Left lung (tissue), 4 donors: ENCODE measurements at regions not wholly inside any gene's neighbourhood (a gene's known extent, or its start where the extent isn't known, plus 50 kb on each side); places are given as distances from the start of the nearest gene placed in this dataset.

Experiments used
- ATAC-seq: fragments of 200-7000 bp; cut with Tn5 transposase; one replicate; pipeline ENCODE4 v1.9.1; 2020; ENCODE audit warnings: moderate library complexity
- DNase-seq, 4 donors: peaks; one replicate each; pipeline ENCODE4 v3.0.0-alpha.2; 2013 to 2020
- H3K27ac ChIP-seq, 2 donors: fragments of 200-600 bp; sonication (generic) in 1 of 2; one replicate each; pipeline versions ENCODE4 v1.5.0 to v1.8.0; 2020 to 2021
- H3K27me3 ChIP-seq, 2 donors: fragments of 200-600 bp; sonication (generic) in 1 of 2; one replicate each; pipeline versions ENCODE4 v1.5.0 to v1.8.0; 2020 to 2021
- H3K36me3 ChIP-seq, 2 donors: fragments of 200-600 bp; sonication (generic) in 1 of 2; one replicate each; pipeline versions ENCODE4 v1.5.0 to v1.8.0; 2020 to 2021
- H3K4me1 ChIP-seq, 2 donors: fragments of 200-600 bp; one replicate each; pipeline ENCODE4 v1.8.0; 2021
- H3K4me3 ChIP-seq, 2 donors: fragments of 200-600 bp; sonication (generic) in 1 of 2; one replicate each; pipeline versions ENCODE4 v1.5.0 to v1.8.0; 2020 to 2021; ENCODE audit warnings: mild to moderate bottlenecking in 1 of 2
- H3K9me3 ChIP-seq, 2 donors: fragments of 200-600 bp; sonication (generic) in 1 of 2; one replicate each; pipeline versions ENCODE4 v1.5.0 to v1.8.0; 2020 to 2021
- intact Hi-C, 2 donors: fragments of 100-400 bp; cut with DNase I; formaldehyde crosslinking; loops; one replicate each; pipeline versions ENCODE4 v1.11.2 to v1.14.2; 2022
- TF ChIP-seq, protein P1 (sequence below), 2 donors: fragments of 200-600 bp; sonication (generic) in 1 of 2; IDR thresholded peaks; one replicate each; pipeline versions ENCODE4 v1.5.0 to v1.8.0; 2021; ENCODE audit warnings: antibody characterized with exemption in 2 of 2
- donor health status: DM: no; HTN: yes; CAD: no.
- donor health status: DM: no; HTN: no; CAD: no.

- Histone ChIP-seq H3K4me3 (no peak overlapping the region), H3K9me3 (peaks cover 0 to 9% of the 10 kb centered on the region in 2 donors), H3K4me1 (no peaks in the 10 kb centered on the region), H3K27ac (no peak overlapping the region), H3K27me3 (no peaks in the 10 kb centered on the region), H3K36me3 (no peaks in the 10 kb centered on the region)
- ATAC-seq (no peak), DNase-seq (no peak)
- TF ChIP-seq, protein P1, sequence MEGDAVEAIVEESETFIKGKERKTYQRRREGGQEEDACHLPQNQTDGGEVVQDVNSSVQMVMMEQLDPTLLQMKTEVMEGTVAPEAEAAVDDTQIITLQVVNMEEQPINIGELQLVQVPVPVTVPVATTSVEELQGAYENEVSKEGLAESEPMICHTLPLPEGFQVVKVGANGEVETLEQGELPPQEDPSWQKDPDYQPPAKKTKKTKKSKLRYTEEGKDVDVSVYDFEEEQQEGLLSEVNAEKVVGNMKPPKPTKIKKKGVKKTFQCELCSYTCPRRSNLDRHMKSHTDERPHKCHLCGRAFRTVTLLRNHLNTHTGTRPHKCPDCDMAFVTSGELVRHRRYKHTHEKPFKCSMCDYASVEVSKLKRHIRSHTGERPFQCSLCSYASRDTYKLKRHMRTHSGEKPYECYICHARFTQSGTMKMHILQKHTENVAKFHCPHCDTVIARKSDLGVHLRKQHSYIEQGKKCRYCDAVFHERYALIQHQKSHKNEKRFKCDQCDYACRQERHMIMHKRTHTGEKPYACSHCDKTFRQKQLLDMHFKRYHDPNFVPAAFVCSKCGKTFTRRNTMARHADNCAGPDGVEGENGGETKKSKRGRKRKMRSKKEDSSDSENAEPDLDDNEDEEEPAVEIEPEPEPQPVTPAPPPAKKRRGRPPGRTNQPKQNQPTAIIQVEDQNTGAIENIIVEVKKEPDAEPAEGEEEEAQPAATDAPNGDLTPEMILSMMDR (IDR thresholded peaks at IDR 0.05), result no peak
- intact Hi-C loops, result no loop called here
These were observed 911.6 kb downstream of the TFAP2A start for GRCh38 chr6:9503111-9503761.

GRCh38 chr6:9499709-9500108, 915.2 kb downstream of the TFAP2A start:
- no peak overlapping the region for H3K27ac ChIP-seq
- no peak for DNase-seq
- no peaks in the 10 kb centered on the region for H3K27me3 ChIP-seq
- TF ChIP-seq, protein P1 (IDR thresholded peaks at IDR 0.05), result no peak
- H3K4me3 ChIP-seq, result no peak overlapping the region
- no peak for ATAC-seq
- H3K36me3 ChIP-seq, result no peaks in the 10 kb centered on the region
- intact Hi-C loops, result no loop called here
- peaks cover 0 to 2% of the 10 kb centered on the region in 2 donors for H3K9me3 ChIP-seq
- H3K4me1 ChIP-seq, result no peaks in the 10 kb centered on the region

DNA sequence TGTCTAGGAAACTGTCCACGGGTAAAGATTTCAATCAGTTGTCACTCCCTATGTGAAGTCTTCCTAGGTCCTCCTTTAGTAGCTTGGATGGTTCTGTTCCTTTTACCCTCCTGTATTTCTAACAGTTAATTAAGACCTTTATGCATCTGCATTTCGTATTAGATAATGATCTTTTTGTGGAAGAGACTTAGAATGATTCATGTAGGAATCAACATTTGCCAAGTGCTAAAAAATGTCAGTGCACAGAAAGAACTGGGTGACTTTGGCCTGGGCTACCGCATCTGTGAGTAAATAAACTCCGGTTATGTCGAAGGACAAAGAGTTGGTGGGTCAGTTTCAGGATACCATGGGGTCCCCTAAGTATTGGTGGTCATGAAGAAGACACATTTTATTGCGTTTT, 918.0 kb downstream of the TFAP2A start:
- ATAC-seq (no peak), DNase-seq (no peak)
- Histone ChIP-seq H3K4me3 (no peak overlapping the region), H3K27me3 (no peaks in the 10 kb centered on the region), H3K9me3 (peaks cover 0 to 2% of the 10 kb centered on the region in 2 donors), H3K4me1 (no peaks in the 10 kb centered on the region), H3K27ac (no peak overlapping the region), H3K36me3 (no peaks in the 10 kb centered on the region)
- TF ChIP-seq, protein P1 (IDR thresholded peaks at IDR 0.05), result no peak
- intact Hi-C loops, result no loop called here

DNA sequence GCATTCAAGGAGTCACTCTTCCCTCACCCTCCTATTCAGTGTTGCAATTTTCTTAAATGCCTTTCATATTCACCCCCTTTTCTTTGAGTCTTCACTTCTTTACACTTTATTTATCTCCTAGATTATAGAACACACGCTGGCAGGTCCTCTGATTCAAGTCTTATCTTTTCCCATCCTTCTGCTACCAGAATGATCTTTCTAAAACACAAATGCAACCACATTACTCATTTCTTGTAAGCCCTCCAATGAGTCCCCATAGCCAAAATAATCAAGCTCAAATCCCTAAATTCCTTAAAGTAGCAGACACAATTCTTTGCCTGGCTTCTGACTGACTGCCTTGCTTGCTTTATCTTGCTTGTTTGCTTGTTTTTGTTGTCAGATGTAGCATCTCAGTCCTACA, 920.0 kb downstream of the TFAP2A start:
- ATAC-seq (no peak), DNase-seq (no peak)
- Histone ChIP-seq H3K27me3 (no peaks in the 10 kb centered on the region), H3K36me3 (no peaks in the 10 kb centered on the region), H3K4me3 (no peak overlapping the region), H3K27ac (no peak overlapping the region), H3K9me3 (peaks cover 0 to 2% of the 10 kb centered on the region in 2 donors), H3K4me1 (no peaks in the 10 kb centered on the region)
- TF ChIP-seq, protein P1 (IDR thresholded peaks at IDR 0.05), result no peak
- intact Hi-C loops, result no loop called here

DNA sequence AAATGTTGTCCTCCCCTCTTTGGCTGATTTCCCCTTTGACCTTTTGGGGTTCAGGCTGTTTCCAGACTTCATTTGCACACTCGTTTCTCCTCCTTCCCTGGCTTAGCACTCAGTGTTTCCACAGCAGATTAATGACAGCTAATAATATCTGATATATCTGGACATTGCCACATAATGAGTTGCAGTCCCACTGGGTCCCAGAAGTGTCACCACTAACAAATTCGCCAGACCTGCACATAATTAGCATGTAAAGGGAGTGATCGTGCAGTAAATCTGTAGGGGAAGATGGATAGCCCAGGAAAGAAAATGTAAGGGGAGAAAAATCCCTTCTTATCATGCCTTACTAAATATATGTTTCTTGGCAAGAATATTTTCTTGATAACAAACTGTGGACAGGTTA, 922.1 kb downstream of the TFAP2A start:
- Histone ChIP-seq H3K9me3 (peaks cover 0 to 2% of the 10 kb centered on the region in 2 donors), H3K4me1 (no peaks in the 10 kb centered on the region), H3K27ac (no peak overlapping the region), H3K27me3 (no peaks in the 10 kb centered on the region), H3K4me3 (no peak overlapping the region), H3K36me3 (no peaks in the 10 kb centered on the region)
- ATAC-seq, result no peak
- TF ChIP-seq, protein P1 (IDR thresholded peaks at IDR 0.05), result no peak
- intact Hi-C loops, result no loop called here
- no peak for DNase-seq
